Central memory CD8-positive, alpha-beta T cell (primary cell): ENCODE measurements at regions not wholly inside any gene's neighbourhood (a gene's known extent, or its start where the extent isn't known, plus 50 kb on each side); places are given as distances from the start of the nearest gene placed in this dataset.
A peak's percentile ranks its signal among the peaks of the same experiment; 100 is the strongest.

Source experiments
- ATAC-seq: fragments of 150-1000 bp; cut with Tn5 transposase; replicated peaks from 2 replicates; pipeline ENCODE4 v1.10.0; 2022; ENCODE audit warnings: mild to moderate bottlenecking, moderate FRiP score, moderate number of reproducible peaks; ENCODE audit not compliant: poor library complexity, severe bottlenecking; ENCODE audit errors: extremely low read depth
- DNase-seq, 2 donors: peaks; one replicate each; pipeline ENCODE4 v3.0.0; 2021; ENCODE audit warnings: low spot score in 2 of 2
- H3K27ac Mint-ChIP-seq: one replicate; pipeline ENCODE4 v1.8.0; 2022; ENCODE audit warnings: low read depth, mild to moderate bottlenecking, moderate library complexity, mixed read lengths
- H3K27me3 Mint-ChIP-seq: one replicate; pipeline ENCODE4 v1.8.0; 2022; ENCODE audit warnings: mixed read lengths
- H3K36me3 Mint-ChIP-seq: one replicate; pipeline ENCODE4 v1.8.0; 2022; ENCODE audit warnings: mild to moderate bottlenecking, moderate library complexity, mixed read lengths; ENCODE audit not compliant: insufficient read depth
- H3K4me1 Mint-ChIP-seq: one replicate; pipeline ENCODE4 v1.8.0; 2022; ENCODE audit warnings: mixed read lengths
- H3K4me3 Mint-ChIP-seq: one replicate; pipeline ENCODE4 v1.8.0; 2022; ENCODE audit warnings: mild to moderate bottlenecking, moderate library complexity, mixed read lengths
- H3K9me3 Mint-ChIP-seq: one replicate; pipeline ENCODE4 v1.8.0; 2022; ENCODE audit warnings: mixed read lengths

GRCh38 chr2:38509947-38510326 lies 92.8 kb downstream of the HNRNPLL start:
- no peak for DNase-seq
- H3K27me3 Mint-ChIP-seq: peaks cover 3% of the 10 kb centered on the region
- ATAC-seq: no peak
- no peaks in the 10 kb centered on the region for H3K36me3 Mint-ChIP-seq
- H3K4me1 Mint-ChIP-seq: peaks cover 5% of the 10 kb centered on the region
- no peak overlapping the region for H3K4me3 Mint-ChIP-seq
- no peaks in the 10 kb centered on the region for H3K9me3 Mint-ChIP-seq
- no peak overlapping the region for H3K27ac Mint-ChIP-seq

DNA sequence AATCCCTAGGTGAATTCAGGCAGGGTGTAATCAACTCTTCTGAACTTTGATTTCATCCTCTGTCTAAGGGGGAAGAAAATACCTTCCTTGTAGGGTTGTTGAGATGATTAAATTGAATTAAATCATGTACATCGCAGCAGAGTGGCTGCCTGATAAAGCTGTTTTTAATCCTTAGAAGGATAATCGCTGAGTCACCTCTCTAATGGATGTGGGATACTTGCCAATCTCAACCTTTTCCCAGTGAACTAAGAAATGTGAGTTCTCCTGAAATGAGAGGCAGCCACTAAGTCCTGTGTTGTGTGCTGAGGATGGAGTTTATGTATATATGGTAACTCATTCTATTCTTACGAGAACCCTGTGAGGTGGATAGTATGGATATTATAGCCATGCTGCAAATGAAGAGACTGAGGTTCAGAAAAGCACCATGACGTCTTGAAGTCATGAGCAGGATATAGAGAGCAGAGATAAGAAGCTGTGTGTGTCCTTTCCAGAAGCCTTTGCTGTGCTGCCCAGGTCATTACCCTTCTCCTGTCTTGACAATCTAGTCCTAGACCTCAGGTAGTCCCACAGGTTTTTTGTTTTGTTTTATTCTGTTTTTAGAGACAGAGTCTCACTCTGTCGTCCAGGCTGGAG lies 93.3 kb downstream of the HNRNPLL start:
- Mint-ChIP-seq H3K4me1 (peaks cover 5% of the 10 kb centered on the region), H3K27me3 (no peaks in the 10 kb centered on the region), H3K27ac (no peak overlapping the region), H3K36me3 (no peaks in the 10 kb centered on the region), H3K9me3 (no peaks in the 10 kb centered on the region), H3K4me3 (no peak overlapping the region)
- DNase-seq (no peak), ATAC-seq (no peak)

- no peaks in the 10 kb centered on the region for H3K27me3 Mint-ChIP-seq
- H3K27ac Mint-ChIP-seq: no peak overlapping the region
- no peaks in the 10 kb centered on the region for H3K36me3 Mint-ChIP-seq
- H3K4me3 Mint-ChIP-seq: no peak overlapping the region
- ATAC-seq (no peak), DNase-seq (peak; percentile 57 to 65)
- peaks cover 5% of the 10 kb centered on the region for H3K4me1 Mint-ChIP-seq
- H3K9me3 Mint-ChIP-seq: no peaks in the 10 kb centered on the region
Measured at GRCh38 chr2:38508311-38509039, 94.3 kb downstream of the HNRNPLL start.

- DNase-seq (no peak), ATAC-seq (no peak)
- H3K36me3 Mint-ChIP-seq: no peaks in the 10 kb centered on the region
- no peaks in the 10 kb centered on the region for H3K9me3 Mint-ChIP-seq
- H3K27ac Mint-ChIP-seq: no peak overlapping the region
- H3K4me1 Mint-ChIP-seq: peaks cover 5% of the 10 kb centered on the region
- peaks cover 8% of the 10 kb centered on the region for H3K27me3 Mint-ChIP-seq
- H3K4me3 Mint-ChIP-seq: no peak overlapping the region
Measured at GRCh38 chr2:38507712-38508111, 95.0 kb downstream of the HNRNPLL start.

- Mint-ChIP-seq H3K36me3 (no peaks in the 10 kb centered on the region), H3K4me3 (no peak overlapping the region), H3K4me1 (peaks cover 5% of the 10 kb centered on the region), H3K9me3 (no peaks in the 10 kb centered on the region), H3K27ac (no peak overlapping the region), H3K27me3 (peaks cover 27% of the 10 kb centered on the region)
- DNase-seq: no peak
- no peak for ATAC-seq
Measured at GRCh38 chr2:38505779-38506178, 96.9 kb downstream of the HNRNPLL start.

GRCh38 chr2:38504169-38504568 lies 98.6 kb downstream of the HNRNPLL start:
- no peak for ATAC-seq
- no peak overlapping the region for H3K27ac Mint-ChIP-seq
- DNase-seq: no peak
- H3K9me3 Mint-ChIP-seq: no peaks in the 10 kb centered on the region
- peaks cover 36% of the 10 kb centered on the region for H3K27me3 Mint-ChIP-seq
- H3K4me1 Mint-ChIP-seq: peaks cover 5% of the 10 kb centered on the region
- peaks cover 2% of the 10 kb centered on the region for H3K36me3 Mint-ChIP-seq
- no peak overlapping the region for H3K4me3 Mint-ChIP-seq

DNA sequence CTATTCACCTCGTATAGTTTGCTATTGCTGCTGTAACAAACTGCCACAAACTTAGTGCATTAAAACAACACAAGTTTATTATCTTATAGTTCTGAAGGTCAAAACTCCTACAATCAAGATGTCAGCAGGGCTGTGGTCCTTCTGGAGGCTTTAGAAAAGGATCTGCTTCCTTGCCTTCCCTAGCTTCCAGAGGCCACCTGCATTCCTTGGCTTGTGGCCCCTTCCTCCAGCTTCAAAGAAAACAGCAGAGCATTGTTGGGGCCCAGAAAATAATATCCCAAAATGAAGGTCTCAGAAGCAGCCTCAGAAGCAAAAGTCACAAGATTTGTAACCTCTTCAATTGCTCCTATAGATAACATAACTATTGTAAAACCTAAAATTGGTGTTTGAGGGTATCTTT lies 100.6 kb downstream of the HNRNPLL start:
- ATAC-seq (no peak), DNase-seq (no peak)
- Mint-ChIP-seq H3K36me3 (peaks cover 2% of the 10 kb centered on the region), H3K27me3 (peaks cover 36% of the 10 kb centered on the region), H3K4me3 (no peak overlapping the region), H3K27ac (no peak overlapping the region), H3K4me1 (peaks cover 6% of the 10 kb centered on the region), H3K9me3 (no peaks in the 10 kb centered on the region)

DNA sequence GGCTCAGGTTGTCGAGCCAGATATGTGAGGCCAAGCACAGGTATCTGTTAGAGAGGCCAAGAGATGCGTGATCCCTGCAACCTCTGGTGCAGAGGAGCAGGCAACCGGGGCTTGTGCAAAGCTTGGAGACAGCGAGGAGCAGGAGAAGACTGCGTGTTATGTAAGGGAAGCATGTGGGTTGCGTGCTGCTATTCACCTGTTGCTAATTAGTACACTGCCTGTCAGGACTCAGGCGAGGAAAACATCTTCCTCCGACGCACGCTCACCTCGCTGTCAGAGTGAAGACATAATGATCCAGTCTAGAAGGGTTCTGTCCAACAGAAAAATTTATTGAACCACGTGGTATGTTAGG lies 102.5 kb downstream of the HNRNPLL start:
- Mint-ChIP-seq H3K4me3 (no peak overlapping the region), H3K4me1 (peaks cover 6% of the 10 kb centered on the region), H3K27ac (no peak overlapping the region), H3K27me3 (peaks cover 36% of the 10 kb centered on the region), H3K9me3 (no peaks in the 10 kb centered on the region), H3K36me3 (peaks cover 2% of the 10 kb centered on the region)
- DNase-seq: no peak
- ATAC-seq: no peak

DNA sequence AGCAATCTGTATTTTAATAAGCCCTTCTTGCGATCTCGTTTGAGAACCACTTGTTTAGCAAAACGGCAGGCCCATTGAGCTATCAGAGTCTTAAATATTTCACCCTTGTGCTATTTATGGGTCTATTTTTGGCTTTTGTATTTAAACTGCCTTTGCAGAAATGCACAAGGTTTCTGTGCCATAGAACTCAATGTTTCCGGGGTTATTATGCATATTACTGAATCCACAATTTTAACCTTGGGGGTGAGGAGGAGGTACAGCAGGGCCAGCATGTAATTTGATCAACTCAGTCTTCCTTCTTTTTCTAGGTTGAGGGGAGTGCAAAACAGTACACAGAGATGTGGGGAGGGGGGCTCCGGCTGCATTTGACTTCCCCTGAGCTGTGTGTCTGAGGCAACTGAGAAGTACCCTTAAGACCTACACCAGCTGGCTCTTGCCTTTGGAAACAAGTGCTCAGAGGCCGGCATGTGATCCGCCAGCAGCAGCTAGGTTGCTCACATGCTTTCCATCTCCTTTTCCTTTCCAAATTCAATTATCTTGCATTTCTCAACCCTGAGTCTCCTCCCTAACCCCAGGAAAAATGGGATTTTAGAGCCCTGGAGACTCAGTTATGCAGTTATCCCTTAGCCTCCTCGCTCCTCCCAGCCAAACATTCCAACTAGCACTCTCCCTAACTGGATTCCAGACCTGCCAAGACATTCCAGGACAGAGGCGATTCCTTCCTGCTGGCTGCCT lies 103.0 kb downstream of the HNRNPLL start:
- Mint-ChIP-seq H3K4me3 (no peak overlapping the region), H3K27ac (no peak overlapping the region)

GRCh38 chr2:38498045-38498481 lies 104.7 kb downstream of the HNRNPLL start:
- Mint-ChIP-seq H3K9me3 (peaks cover 4% of the 10 kb centered on the region), H3K36me3 (peaks cover 2% of the 10 kb centered on the region), H3K4me3 (no peak overlapping the region), H3K27ac (no peak overlapping the region), H3K27me3 (peaks cover 32% of the 10 kb centered on the region), H3K4me1 (peaks cover 6% of the 10 kb centered on the region)
- ATAC-seq (no peak), DNase-seq (no peak)

More for the DNA sequence above, 103.0 kb downstream of the HNRNPLL start:
- peaks cover 2% of the 10 kb centered on the region for H3K36me3 Mint-ChIP-seq
- H3K4me1 Mint-ChIP-seq: peaks cover 6% of the 10 kb centered on the region
- DNase-seq: no peak
- no peaks in the 10 kb centered on the region for H3K9me3 Mint-ChIP-seq
- peaks cover 36% of the 10 kb centered on the region for H3K27me3 Mint-ChIP-seq
- no peak for ATAC-seq

GRCh38 chr2:38497670-38498037 lies 105.1 kb downstream of the HNRNPLL start:
- Mint-ChIP-seq H3K4me1 (peaks cover 6% of the 10 kb centered on the region), H3K4me3 (no peak overlapping the region), H3K27ac (no peak overlapping the region), H3K27me3 (peaks cover 28% of the 10 kb centered on the region), H3K9me3 (peaks cover 5% of the 10 kb centered on the region), H3K36me3 (peaks cover 2% of the 10 kb centered on the region)
- no peak for ATAC-seq
- DNase-seq: no peak

GRCh38 chr2:38496927-38497669 lies 105.6 kb downstream of the HNRNPLL start:
- no peak for DNase-seq
- Mint-ChIP-seq H3K9me3 (peaks cover 5% of the 10 kb centered on the region), H3K27ac (no peak overlapping the region), H3K36me3 (peaks cover 2% of the 10 kb centered on the region), H3K4me1 (peaks cover 6% of the 10 kb centered on the region), H3K27me3 (peaks cover 23% of the 10 kb centered on the region), H3K4me3 (no peak overlapping the region)
- ATAC-seq: no peak
